ENCODE measurements at regions not wholly inside any gene's neighbourhood (a gene's known extent, or its start where the extent isn't known, plus 50 kb on each side); places are given as distances from the start of the nearest gene placed in this dataset.

DNA sequence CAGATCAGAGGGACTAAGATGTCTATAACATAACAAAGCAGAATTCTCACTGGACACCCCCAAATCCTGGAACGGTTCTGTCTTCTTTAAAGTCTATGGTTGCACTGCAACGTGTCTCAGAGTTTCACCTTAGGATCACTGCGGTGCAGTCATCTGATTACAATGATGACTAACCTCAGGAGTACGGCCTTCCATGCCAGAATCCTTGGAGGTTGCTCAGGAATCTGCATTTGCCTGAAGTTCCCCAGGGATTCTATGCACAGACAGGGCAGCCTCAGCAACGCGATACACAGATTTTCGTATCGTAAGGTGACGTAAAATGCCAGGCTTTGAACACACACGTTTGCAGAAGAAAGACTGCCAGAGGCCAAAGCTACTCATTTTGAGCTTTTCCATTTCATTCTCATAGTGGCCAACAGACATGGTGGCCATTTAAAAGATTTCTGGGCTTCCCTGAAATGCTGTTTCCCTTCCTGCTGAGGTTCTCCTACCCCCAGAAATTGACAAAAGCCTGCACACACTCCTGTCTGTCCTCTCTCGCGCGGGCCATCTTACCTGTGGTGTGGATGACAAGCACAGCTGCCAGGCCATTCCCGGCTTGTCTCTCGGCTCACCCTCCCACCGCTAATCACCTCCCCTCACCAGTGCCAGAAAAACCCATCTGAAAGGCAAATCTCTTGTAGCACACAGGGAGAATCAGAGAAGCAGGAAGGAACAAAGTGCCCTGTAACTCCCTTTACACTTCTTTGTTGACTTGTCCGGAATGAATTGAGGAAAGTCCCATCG lies 148.8 kb downstream of the ACKR3 start:
- no peak for DNase-seq

GRCh38 chr2:236719192-236719635 lies 149.6 kb downstream of the ACKR3 start:
- DNase-seq = no peak

DNA sequence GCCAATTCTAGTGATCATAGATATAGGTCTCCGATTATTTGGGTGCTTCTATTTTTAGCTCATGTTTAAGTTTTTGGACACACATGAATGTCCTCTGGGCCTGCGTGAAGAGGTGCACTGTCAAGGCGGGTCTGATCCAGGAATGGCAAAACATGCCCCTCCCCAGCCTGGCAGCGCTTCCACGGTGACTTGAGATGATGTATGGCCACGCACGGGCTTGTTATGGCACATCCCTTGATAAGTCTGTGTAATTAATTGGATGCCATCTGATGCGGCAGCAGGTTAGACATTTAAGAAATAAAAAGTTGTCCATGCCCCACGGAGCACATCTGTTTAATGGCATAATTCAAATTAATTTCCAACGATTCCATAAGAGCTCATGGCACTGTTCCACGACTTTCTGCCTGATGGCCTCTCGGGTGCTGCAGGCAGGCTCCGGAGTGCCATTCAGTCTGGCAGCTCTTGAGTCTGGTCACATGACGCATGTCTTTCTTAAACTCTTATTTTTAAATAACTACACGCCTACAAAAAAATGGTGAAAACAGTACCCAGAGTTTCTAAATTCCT lies 151.4 kb downstream of the ACKR3 start:
- no peak for DNase-seq

DNA sequence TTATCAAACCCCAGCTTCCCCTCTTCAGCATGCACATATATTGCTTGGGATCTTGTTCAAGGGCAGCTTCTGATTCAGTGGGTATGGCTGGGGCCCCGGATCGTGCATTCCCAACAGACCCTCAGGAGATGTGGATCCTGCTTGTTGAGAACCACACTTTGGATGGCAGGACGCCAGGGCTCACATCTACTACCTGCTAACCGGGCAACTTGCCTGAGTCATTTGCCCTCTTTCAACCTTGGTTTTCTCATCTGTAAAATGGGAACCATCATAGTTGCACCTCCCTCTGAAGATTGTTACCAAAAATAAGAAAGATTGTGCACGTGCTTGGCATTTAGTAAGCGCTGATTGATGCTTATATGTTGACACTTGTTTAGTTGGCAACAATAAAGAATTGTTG lies 154.6 kb downstream of the ACKR3 start:
- DNase-seq = no peak

- no peak for DNase-seq
These were observed 157.3 kb downstream of the ACKR3 start for GRCh38 chr2:236726701-236727450.

- DNase-seq = no peak
These were observed 159.5 kb downstream of the ACKR3 start for GRCh38 chr2:236728916-236729670.

DNA sequence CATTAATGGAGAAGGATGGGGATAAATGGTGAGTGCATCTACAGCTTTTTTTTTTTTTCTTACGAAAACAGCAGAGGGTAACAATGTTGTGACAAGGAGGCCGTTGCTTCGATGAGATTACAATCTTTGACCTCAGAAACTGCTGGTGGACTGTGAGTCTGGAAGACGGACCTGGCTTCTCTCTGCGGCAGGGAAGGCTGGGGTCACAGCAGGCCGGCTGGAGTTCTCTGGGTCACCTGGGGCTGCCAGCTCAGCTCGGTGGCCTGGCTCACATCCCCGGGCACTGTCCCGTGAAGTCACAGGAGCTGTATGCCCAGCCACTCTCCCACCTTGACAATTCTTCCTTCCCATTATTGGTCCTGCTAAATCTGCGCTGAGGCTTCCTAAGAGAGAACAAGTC lies 160.8 kb downstream of the ACKR3 start:
- DNase-seq = no peak

DNA sequence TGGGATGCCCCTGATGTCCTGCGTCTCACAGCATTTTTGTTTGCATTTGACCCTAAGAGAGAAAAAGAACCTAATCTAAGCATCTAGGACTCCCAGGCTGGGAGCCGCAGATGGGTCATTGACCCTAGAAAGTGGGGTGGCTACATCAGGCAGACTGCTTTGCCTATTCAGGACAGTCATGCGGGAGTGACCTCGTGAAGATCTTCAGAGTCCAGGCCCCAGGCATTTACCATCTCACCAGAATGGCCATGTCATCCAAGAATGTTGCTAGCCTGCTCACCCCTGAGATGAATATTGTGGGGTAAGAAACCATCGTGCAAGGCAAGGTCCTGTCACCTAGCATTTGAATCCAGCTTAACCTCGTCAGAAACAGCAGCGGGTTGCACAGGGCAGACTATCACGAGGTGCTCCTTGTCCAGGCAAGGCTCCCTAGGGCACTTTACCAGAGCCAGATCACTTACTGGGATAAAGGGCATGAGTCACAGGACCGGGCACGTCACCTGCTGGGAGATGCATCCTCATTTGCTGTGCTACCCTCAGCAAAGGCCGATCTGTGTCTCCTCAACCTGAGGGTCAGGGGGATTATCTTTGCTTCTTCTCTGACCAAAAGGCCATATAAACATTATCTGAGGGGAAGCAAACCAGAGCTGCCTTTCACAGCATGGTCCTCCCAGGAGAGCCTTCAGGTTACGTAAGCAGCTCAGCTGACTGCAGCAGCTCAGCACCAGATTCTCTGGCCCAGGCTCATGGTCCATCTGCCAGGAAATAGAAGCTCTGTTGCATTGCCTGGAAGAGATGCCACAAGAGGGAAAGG lies 162.3 kb downstream of the ACKR3 start:
- DNase-seq = peak; percentile 41 to 56

DNA sequence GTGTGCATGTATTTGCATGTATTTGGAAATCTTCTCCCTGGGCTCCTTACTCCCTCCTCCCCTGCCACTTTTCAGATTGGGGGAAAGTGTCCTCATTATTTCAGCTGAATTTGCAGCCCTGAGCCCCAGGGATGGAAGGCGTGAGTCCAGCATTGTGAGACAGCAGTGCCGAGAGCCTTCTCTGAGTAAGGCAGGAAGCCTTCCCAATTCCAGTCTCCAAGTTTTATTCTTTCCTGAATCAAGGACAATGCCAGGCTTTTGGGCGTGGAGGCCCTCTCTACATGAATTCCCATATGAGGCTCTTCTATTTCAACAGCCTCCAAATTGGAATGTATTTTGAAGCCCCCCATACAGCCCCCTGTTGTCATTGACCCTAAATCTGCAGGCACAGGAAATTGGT lies 163.5 kb downstream of the ACKR3 start:
- no peak for DNase-seq

DNA sequence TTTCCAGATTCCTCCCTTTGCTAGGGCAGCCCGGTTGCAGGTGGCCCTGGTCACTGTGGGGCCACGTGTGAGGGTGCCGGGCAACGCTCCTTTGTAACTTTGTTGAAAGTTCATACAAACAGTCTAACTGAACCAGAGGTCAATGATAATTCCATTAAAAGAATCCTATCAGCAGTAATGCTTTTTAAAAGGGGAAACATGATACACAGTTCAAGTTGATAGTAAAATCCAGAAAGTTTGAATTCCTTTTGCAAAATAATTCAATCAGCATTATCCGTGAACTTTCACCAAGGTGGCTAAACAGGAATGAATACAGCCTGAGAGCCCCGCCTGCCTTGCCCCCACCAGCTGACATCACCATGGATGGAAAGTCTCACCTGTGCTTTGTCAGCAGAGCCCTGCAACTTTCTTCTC lies 166.2 kb downstream of the ACKR3 start:
- no peak for DNase-seq

DNA sequence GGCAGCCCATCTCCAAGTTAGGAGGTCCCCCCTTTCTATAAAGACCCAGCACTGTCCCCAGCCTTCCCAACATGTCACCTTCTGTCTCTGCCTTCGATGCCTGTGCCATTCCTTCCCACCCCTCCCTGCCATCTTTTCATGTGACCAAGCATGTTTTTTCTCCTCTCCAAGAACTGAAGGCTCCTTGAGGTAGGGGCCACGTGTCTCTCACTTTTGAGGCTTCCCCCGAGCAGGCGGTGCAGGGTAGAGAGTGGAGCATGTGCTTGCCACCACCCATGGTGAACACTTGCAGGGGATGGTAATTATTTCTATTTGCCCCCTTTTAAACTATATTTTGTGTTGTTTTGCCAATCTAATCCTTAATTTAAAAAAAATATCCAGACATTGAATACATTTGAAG lies 168.4 kb downstream of the ACKR3 start:
- DNase-seq = no peak

DNA sequence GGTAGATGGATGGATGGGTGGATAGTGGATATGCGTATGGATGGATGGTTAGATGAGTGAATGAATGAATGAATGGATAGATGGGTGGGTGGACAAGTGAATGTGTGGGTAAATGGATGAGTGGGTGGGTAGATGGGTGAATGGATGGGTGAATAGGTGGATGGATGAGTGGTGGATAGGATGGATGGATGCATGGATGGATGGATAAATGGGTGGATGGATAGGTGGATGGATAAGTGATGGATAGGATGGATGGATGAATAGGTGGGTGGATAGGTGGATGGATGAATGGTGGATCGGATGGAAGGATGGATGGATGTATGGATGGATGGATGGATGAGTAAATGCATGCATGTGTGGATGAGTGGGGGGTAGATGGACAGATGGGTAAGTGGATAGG lies 169.3 kb downstream of the ACKR3 start:
- no peak for DNase-seq

DNA sequence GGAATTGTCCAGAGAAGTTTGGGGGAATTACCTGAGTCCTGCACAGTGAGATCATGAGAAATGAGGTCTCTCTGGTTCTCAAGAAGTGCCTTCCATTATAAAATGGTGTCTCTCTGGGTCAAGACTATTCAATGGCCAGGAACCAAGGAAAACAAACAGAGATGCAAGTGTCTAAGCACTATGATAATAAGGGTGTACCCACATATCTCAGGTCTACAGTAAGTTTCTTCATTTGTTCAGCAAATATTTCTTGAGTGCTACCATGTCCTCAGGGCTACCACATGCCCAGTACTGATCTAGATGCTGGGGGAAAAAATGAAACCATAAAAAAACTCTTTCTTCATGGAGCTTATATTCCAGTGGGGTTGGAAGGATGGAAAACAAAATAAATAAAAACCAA lies 170.0 kb downstream of the ACKR3 start:
- DNase-seq = no peak

- DNase-seq = no peak
These were observed 170.9 kb downstream of the ACKR3 start for GRCh38 chr2:236740506-236740905.

DNA sequence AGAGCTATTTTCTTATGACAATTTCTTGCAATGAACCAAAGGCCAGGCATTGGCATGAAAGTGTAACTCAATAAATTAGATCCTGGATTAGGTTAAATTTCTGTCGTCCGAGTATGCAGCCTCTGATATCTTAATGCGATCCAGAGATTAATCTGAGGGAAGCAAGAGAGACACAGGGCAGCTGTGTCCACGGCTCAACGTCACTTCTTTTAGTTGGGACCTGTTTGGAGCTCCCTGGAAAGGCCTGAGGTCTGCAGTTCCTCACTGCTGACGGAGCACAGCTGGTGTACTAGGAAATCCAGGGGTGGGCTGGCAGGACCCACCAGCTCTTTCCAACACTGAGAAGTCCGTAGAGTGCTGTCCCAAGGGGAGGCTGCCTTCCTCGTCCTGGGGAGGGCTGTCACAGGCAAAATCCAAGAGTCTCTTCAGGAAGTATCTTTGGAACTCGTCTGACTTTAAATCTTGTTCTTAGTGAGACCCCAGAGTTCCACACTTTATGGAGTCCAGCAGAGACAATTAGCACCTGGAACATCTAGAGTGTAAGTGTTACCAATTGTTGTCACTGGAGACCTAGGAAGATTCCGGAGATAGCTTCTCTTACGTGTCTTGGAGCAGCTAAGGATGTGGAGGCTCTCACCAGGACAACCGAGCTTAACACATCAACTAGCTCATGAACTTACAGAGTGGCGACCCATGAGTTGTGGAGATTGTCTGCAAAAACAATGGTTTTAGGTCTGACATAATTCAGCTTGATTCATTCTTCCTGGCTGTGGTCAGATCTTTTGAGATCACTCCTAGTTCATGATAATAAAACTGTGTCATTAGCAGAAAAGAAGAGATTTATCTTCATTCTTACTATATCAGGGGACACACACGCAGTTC lies 173.7 kb downstream of the ACKR3 start:
- no peak for DNase-seq

GRCh38 chr2:236743921-236744280 lies 174.3 kb downstream of the ACKR3 start:
- no peak for DNase-seq

- no peak for DNase-seq
These were observed 174.7 kb downstream of the ACKR3 start for GRCh38 chr2:236744281-236744705.

- DNase-seq = no peak
These were observed 175.1 kb downstream of the ACKR3 start for GRCh38 chr2:236744716-236745115.

GRCh38 chr2:236745420-236746210 lies 176.0 kb downstream of the ACKR3 start:
- no peak for DNase-seq

- DNase-seq = no peak
These were observed 177.2 kb downstream of the ACKR3 start for GRCh38 chr2:236746833-236747232.

Measured in inflammatory macrophage (primary cell).